Parathyroid adenoma (tissue), 2 donors: ENCODE measurements at regions not wholly inside any gene's neighbourhood (a gene's known extent, or its start where the extent isn't known, plus 50 kb on each side); places are given as distances from the start of the nearest gene placed in this dataset.

ENCODE experiments used
- H2AFZ ChIP-seq: fragments of 300-600 bp; sonication (generic); one replicate; pipeline ENCODE4 v1.7.0; 2017; ENCODE audit warnings: antibody characterized with exemption, mild to moderate bottlenecking
- H3K27ac ChIP-seq: fragments of 300-600 bp; sonication (generic); one replicate; pipeline ENCODE4 v1.7.0; 2017
- H3K27me3 ChIP-seq: fragments of 300-600 bp; sonication (generic); one replicate; pipeline ENCODE4 v1.7.0; 2017; ENCODE audit warnings: low read length; ENCODE audit not compliant: control insufficient read depth, insufficient read depth
- H3K36me3 ChIP-seq: fragments of 300-600 bp; sonication (generic); one replicate; pipeline ENCODE4 v1.7.0; 2017; ENCODE audit warnings: low read length; ENCODE audit not compliant: control insufficient read depth, insufficient read depth
- H3K4me1 ChIP-seq: fragments of 300-600 bp; sonication (generic); one replicate; pipeline ENCODE4 v1.7.0; 2017; ENCODE audit warnings: control low read depth
- H3K4me2 ChIP-seq: fragments of 300-600 bp; sonication (generic); one replicate; pipeline ENCODE4 v1.7.0; 2017; ENCODE audit warnings: low read length
- H3K4me3 ChIP-seq: fragments of 300-600 bp; sonication (generic); one replicate; pipeline ENCODE4 v1.7.0; 2017; ENCODE audit warnings: low read depth, low read length
- H3K79me2 ChIP-seq: fragments of 300-600 bp; sonication (generic); one replicate; pipeline ENCODE4 v1.7.0; 2017; ENCODE audit warnings: control low read depth
- H3K9ac ChIP-seq: fragments of 300-600 bp; sonication (generic); one replicate; pipeline ENCODE4 v1.7.0; 2017; ENCODE audit warnings: mild to moderate bottlenecking
- H3K9me3 ChIP-seq: fragments of 300-600 bp; sonication (generic); one replicate; pipeline ENCODE4 v1.7.0; 2017; ENCODE audit warnings: low read length; ENCODE audit not compliant: control insufficient read depth
- CTCF ChIP-seq: fragments of 300-600 bp; sonication (generic); IDR thresholded peaks from one replicate; pipeline ENCODE4 v1.7.0; 2017; ENCODE audit warnings: antibody characterized with exemption, mild to moderate bottlenecking
- donor health status: primary hyperparathyroidism.

- Histone ChIP-seq H3K4me2 (peak overlapping the region; percentile 63), H3K9me3 (no peaks in the 10 kb centered on the region), H3K27ac (peak overlapping the region; percentile 59), H3K79me2 (peaks cover 25% of the 10 kb centered on the region), H3K4me1 (peaks cover 12% of the 10 kb centered on the region), H3K36me3 (no peaks in the 10 kb centered on the region), H3K4me3 (peak overlapping the region; percentile 46), H3K9ac (no peak overlapping the region), H2AFZ (no peak overlapping the region), H3K27me3 (no peaks in the 10 kb centered on the region)
- TF ChIP-seq CTCF = no peak
Measured at GRCh38 chr1:21344750-21345443, 54.6 kb upstream of the ECE1 start.

- peak overlapping the region; percentile 59 for H3K27ac ChIP-seq
- TF ChIP-seq CTCF = no peak
- H3K9me3 ChIP-seq = no peaks in the 10 kb centered on the region
- peak overlapping the region; percentile 63 for H3K4me2 ChIP-seq
- peaks cover 30% of the 10 kb centered on the region for H3K79me2 ChIP-seq
- H3K9ac ChIP-seq = no peak overlapping the region
- peaks cover 19% of the 10 kb centered on the region for H3K4me1 ChIP-seq
- H3K36me3 ChIP-seq = no peaks in the 10 kb centered on the region
- H3K27me3 ChIP-seq = no peaks in the 10 kb centered on the region
- H2AFZ ChIP-seq = no peak overlapping the region
- H3K4me3 ChIP-seq = peak overlapping the region; percentile 46
Measured at GRCh38 chr1:21344098-21344749, 54.0 kb upstream of the ECE1 start.

- Histone ChIP-seq H3K27ac (peak overlapping the region; percentile 48), H3K79me2 (peaks cover 30% of the 10 kb centered on the region), H3K4me1 (peaks cover 29% of the 10 kb centered on the region), H3K4me2 (peak overlapping the region; percentile 9), H3K36me3 (no peaks in the 10 kb centered on the region), H3K27me3 (no peaks in the 10 kb centered on the region), H2AFZ (no peak overlapping the region), H3K4me3 (no peak overlapping the region), H3K9ac (no peak overlapping the region), H3K9me3 (no peaks in the 10 kb centered on the region)
- no peak for TF ChIP-seq CTCF
Measured at GRCh38 chr1:21342961-21343838, 52.9 kb upstream of the ECE1 start.

- H3K27ac ChIP-seq = peak overlapping the region; percentile 48
- no peak overlapping the region for H3K4me3 ChIP-seq
- no peak for TF ChIP-seq CTCF
- H3K4me1 ChIP-seq = peaks cover 43% of the 10 kb centered on the region
- H3K9ac ChIP-seq = no peak overlapping the region
- no peak overlapping the region for H2AFZ ChIP-seq
- no peaks in the 10 kb centered on the region for H3K36me3 ChIP-seq
- H3K4me2 ChIP-seq = no peak overlapping the region
- H3K79me2 ChIP-seq = peaks cover 30% of the 10 kb centered on the region
- H3K9me3 ChIP-seq = no peaks in the 10 kb centered on the region
- H3K27me3 ChIP-seq = no peaks in the 10 kb centered on the region
Measured at GRCh38 chr1:21341517-21342078, 51.3 kb upstream of the ECE1 start.
